Stimulated activated naive B cell treated with anti-CD40 and anti-IgM and Interleukin-4, amounts not matched to agents 10 μg/mL and 1 μg/mL and 100 μg/mL, for 72 hours (primary cell): ENCODE measurements at regions not wholly inside any gene's neighbourhood (a gene's known extent, or its start where the extent isn't known, plus 50 kb on each side); places are given as distances from the start of the nearest gene placed in this dataset.

ENCODE experiments used
- ATAC-seq, 2 donors: fragments of 150-1000 bp; cut with Tn5 transposase; replicated peaks; 2 replicates each; pipeline ENCODE4 v1.10.0; 2021; ENCODE audit warnings: moderate library complexity in 1 of 2
- DNase-seq: peaks from one replicate; pipeline ENCODE4 v3.0.0; 2021
- H3K27ac Mint-ChIP-seq: one replicate; pipeline ENCODE4 v1.8.0; 2022; ENCODE audit warnings: mild to moderate bottlenecking, mixed read lengths
- H3K27me3 Mint-ChIP-seq, 2 donors: one replicate each; pipeline ENCODE4 v1.8.0; 2022; ENCODE audit warnings: mixed read lengths in 2 of 2
- H3K36me3 Mint-ChIP-seq, 2 donors: one replicate each; pipeline ENCODE4 v1.8.0; 2022; ENCODE audit warnings: mixed read lengths in 2 of 2, mild to moderate bottlenecking in 1 of 2
- H3K4me1 Mint-ChIP-seq, 2 donors: one replicate each; pipeline ENCODE4 v1.8.0; 2022; ENCODE audit warnings: mixed read lengths in 2 of 2, mild to moderate bottlenecking in 1 of 2
- H3K4me3 Mint-ChIP-seq, 2 donors: one replicate each; pipeline ENCODE4 v1.8.0; 2022; ENCODE audit warnings: mild to moderate bottlenecking in 2 of 2, mixed read lengths in 2 of 2, moderate library complexity in 1 of 2
- H3K9me3 Mint-ChIP-seq, 2 donors: one replicate each; pipeline ENCODE4 v1.8.0; 2022; ENCODE audit warnings: mixed read lengths in 2 of 2, mild to moderate bottlenecking in 1 of 2

GRCh38 chr3:178078953-178079352, 457.3 kb upstream of the KCNMB2 start:
- H3K4me3 Mint-ChIP-seq: no peak overlapping the region
- no peak overlapping the region for H3K27ac Mint-ChIP-seq
- DNase-seq: no peak
- no peak for ATAC-seq
- H3K36me3 Mint-ChIP-seq: no peaks in the 10 kb centered on the region
- H3K27me3 Mint-ChIP-seq: no peaks in the 10 kb centered on the region
- H3K4me1 Mint-ChIP-seq: peaks cover 4 to 6% of the 10 kb centered on the region in 2 donors
- no peaks in the 10 kb centered on the region for H3K9me3 Mint-ChIP-seq

DNA sequence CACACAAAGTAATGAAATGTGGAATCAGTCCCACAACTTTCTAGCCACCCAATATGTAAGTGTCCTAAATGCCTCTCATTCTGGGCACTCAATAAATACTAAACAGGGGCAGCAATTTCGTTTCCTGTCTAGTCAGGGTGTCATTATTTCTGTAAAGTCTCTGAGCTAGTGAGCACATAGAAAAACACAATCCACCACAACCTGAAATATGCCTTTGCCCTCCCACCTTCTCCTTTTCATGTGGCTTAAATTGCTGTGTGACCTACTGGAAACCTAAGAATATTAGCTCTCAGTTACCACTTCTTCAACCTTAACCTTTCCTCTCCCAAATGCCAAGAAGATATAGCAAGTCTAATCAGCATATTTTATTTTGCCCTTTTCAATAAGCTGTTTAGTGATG, 456.3 kb upstream of the KCNMB2 start:
- Mint-ChIP-seq H3K4me3 (no peak overlapping the region), H3K36me3 (no peaks in the 10 kb centered on the region), H3K27ac (no peak overlapping the region), H3K4me1 (peaks cover 9 to 11% of the 10 kb centered on the region in 2 donors), H3K9me3 (no peaks in the 10 kb centered on the region), H3K27me3 (peaks cover 0 to 3% of the 10 kb centered on the region in 2 donors)
- peak; percentile 34 to 65 for ATAC-seq
- DNase-seq: no peak

DNA sequence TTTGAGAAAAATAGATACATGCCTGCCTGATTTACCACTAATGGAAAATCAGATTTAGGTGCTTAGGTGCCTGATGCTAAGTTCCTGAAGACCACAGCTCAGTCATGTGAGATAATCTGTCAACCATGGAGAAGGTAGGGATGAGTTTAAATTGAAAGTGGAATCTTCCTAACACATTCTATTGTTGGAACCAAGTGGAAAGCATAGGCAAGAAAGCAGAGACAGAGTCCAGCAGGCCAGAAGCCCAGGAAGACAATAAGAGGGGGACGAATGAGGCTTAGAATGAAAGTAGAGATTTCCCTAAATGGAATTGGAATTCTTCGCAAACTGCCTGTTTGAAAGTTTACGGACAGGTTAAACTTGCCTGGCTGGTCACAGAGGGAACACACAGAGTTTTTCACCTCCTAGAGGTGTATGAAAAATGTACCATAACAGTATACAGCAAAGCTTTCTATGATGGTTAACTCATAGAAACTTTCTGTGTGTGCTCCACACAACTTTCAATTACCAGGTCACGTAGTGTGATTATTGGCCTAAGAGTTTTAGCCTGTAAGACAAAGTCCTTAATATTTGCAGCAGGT, 453.8 kb upstream of the KCNMB2 start:
- Mint-ChIP-seq H3K4me1 (peaks cover 5 to 8% of the 10 kb centered on the region in 2 donors), H3K27ac (no peak overlapping the region), H3K27me3 (peaks cover 11 to 18% of the 10 kb centered on the region in 2 donors), H3K36me3 (no peaks in the 10 kb centered on the region), H3K9me3 (no peaks in the 10 kb centered on the region), H3K4me3 (no peak overlapping the region)
- ATAC-seq (no peak), DNase-seq (no peak)

DNA sequence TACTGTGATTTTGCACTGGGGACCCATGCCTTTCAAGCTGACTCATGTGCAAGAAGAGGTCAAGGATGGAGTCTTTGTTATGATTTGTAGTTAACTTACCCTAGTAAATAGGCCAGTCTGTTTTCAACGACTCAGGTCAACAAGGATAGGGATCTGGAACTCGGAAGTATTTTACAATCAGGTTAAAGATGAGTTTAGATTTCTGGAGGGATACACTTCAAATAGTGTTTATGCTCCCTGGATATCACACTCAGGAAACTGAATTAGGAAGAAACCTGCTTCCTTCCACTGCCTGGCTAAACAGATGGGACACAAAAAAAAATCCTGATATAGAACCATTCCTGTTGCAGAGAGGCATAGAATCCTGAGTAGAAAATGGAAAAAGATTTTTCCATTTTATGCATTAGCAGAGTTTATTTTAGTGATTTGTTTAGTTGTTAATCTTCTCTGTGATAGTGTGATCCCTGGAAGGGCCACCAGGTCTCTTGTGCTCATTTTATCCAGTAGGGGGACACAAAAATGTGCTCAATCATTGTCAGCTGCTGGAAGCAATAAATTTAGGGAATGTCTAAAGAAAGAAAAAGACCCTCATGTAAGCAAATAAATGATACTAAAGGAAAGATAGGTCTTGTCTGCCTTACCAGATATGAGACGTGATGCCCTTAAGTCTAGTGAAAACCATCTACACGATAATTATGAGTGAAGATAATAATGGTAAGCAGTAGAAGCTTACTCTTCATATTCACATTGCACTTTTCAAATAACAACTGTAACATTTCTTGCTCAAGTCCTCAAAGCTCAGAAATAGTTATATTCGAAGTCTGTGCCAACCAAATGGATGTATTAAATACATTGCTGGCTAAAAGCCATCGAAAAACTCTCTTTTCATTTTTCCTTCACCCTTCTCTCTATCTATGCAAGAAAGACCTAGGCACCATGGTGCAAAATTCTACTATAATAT, 452.1 kb upstream of the KCNMB2 start:
- peaks cover 11 to 21% of the 10 kb centered on the region in 2 donors for H3K27me3 Mint-ChIP-seq
- DNase-seq (no peak), ATAC-seq (no peak)
- H3K4me1 Mint-ChIP-seq: peaks cover 5 to 8% of the 10 kb centered on the region in 2 donors
- no peak overlapping the region for H3K27ac Mint-ChIP-seq
- no peak overlapping the region for H3K4me3 Mint-ChIP-seq
- no peaks in the 10 kb centered on the region for H3K36me3 Mint-ChIP-seq
- no peaks in the 10 kb centered on the region for H3K9me3 Mint-ChIP-seq

DNA sequence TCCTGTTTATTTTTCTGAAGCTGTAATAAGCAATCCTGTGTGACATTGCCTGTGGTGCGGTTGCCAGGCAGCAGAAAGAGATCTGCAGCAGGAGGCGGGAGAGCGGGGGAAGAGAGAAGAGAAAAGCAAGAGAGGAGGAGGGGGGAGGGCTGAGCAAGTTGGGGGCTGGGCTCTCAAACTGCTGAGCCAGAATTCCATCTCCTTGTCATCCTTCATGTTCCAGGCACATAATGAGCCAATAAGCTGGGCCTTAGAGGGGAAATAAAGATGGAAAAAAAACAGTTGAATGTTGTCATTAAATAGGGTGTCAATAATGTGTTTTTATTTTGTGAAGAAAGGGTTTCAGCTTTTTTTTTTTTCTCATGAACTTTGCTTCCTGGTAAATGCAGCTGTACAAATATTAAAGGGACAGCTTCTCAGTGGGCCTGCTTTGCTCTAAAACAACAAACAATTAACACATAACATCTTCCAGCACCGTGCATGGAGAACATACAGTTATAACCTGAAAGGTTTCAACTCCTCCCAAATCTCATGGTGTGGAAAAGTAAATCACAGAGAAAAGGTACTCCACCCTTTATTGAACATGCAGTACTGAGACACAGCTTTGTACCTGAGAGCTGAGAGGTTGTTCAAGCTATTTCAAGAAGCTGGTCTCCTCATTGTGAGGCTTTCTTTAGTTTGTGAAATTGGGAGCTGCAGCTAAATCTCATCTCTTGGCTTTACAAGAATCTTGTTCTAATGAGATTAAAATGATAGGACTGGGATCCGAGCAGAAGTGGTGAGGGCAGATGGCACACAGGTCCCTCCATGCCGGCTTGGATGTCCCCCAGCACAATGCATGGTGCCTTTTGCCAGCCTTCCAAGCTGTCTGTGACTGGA, 451.1 kb upstream of the KCNMB2 start:
- peaks cover 11 to 25% of the 10 kb centered on the region in 2 donors for H3K27me3 Mint-ChIP-seq
- DNase-seq (no peak), ATAC-seq (no peak)
- H3K9me3 Mint-ChIP-seq: no peaks in the 10 kb centered on the region
- peaks cover 5 to 8% of the 10 kb centered on the region in 2 donors for H3K4me1 Mint-ChIP-seq
- no peak overlapping the region for H3K27ac Mint-ChIP-seq
- no peak overlapping the region for H3K4me3 Mint-ChIP-seq
- no peaks in the 10 kb centered on the region for H3K36me3 Mint-ChIP-seq

GRCh38 chr3:178085817-178086123, 450.5 kb upstream of the KCNMB2 start:
- Mint-ChIP-seq H3K36me3 (no peaks in the 10 kb centered on the region), H3K9me3 (no peaks in the 10 kb centered on the region), H3K4me1 (peaks cover 5 to 8% of the 10 kb centered on the region in 2 donors), H3K4me3 (no peak overlapping the region), H3K27me3 (peaks cover 11 to 25% of the 10 kb centered on the region in 2 donors), H3K27ac (no peak overlapping the region)
- no peak for DNase-seq
- no peak for ATAC-seq

GRCh38 chr3:178086144-178086825, 450.0 kb upstream of the KCNMB2 start:
- peaks cover 0 to 2% of the 10 kb centered on the region in 2 donors for H3K9me3 Mint-ChIP-seq
- ATAC-seq (no peak), DNase-seq (no peak)
- no peak overlapping the region for H3K4me3 Mint-ChIP-seq
- H3K4me1 Mint-ChIP-seq: peaks cover 5 to 8% of the 10 kb centered on the region in 2 donors
- H3K36me3 Mint-ChIP-seq: no peaks in the 10 kb centered on the region
- peaks cover 11 to 30% of the 10 kb centered on the region in 2 donors for H3K27me3 Mint-ChIP-seq
- H3K27ac Mint-ChIP-seq: no peak overlapping the region

GRCh38 chr3:178087376-178087775, 448.9 kb upstream of the KCNMB2 start:
- H3K4me3 Mint-ChIP-seq: no peak overlapping the region
- H3K27ac Mint-ChIP-seq: no peak overlapping the region
- peaks cover 5 to 8% of the 10 kb centered on the region in 2 donors for H3K4me1 Mint-ChIP-seq
- peaks cover 2 to 4% of the 10 kb centered on the region in 2 donors for H3K9me3 Mint-ChIP-seq
- H3K36me3 Mint-ChIP-seq: no peaks in the 10 kb centered on the region
- DNase-seq (no peak), ATAC-seq (no peak)
- H3K27me3 Mint-ChIP-seq: peaks cover 11 to 31% of the 10 kb centered on the region in 2 donors

DNA sequence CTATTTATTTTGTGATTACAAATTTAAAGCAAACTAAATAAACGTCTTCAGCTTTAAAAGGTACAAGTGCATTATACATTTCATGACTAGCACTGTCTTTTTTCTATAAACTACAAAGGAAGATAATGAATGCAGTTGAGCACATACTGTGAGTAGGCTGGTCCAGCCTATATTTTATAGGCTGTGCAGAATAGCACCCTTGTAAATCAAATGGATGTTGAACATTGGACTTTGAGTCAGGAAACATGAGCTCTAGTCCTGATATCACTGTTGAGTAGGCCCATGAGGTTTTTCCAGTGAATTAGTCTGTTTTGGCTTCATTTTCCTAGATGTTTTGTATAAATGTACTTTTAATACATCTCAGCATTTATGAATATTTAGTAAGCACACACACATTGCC, 447.3 kb upstream of the KCNMB2 start:
- ATAC-seq: no peak
- Mint-ChIP-seq H3K4me1 (peaks cover 5 to 8% of the 10 kb centered on the region in 2 donors), H3K27ac (no peak overlapping the region), H3K36me3 (no peaks in the 10 kb centered on the region), H3K4me3 (no peak overlapping the region), H3K27me3 (peaks cover 11 to 31% of the 10 kb centered on the region in 2 donors), H3K9me3 (peaks cover 8 to 9% of the 10 kb centered on the region in 2 donors)
- no peak for DNase-seq

GRCh38 chr3:178090899-178091298, 445.3 kb upstream of the KCNMB2 start:
- Mint-ChIP-seq H3K4me3 (no peak overlapping the region), H3K27me3 (peaks cover 8 to 26% of the 10 kb centered on the region in 2 donors), H3K4me1 (no peaks in the 10 kb centered on the region), H3K36me3 (no peaks in the 10 kb centered on the region), H3K27ac (no peak overlapping the region), H3K9me3 (peaks cover 14 to 17% of the 10 kb centered on the region in 2 donors)
- no peak for ATAC-seq
- no peak for DNase-seq

- peaks cover 14 to 17% of the 10 kb centered on the region in 2 donors for H3K9me3 Mint-ChIP-seq
- DNase-seq (no peak), ATAC-seq (no peak)
- H3K4me3 Mint-ChIP-seq: no peak overlapping the region
- no peaks in the 10 kb centered on the region for H3K4me1 Mint-ChIP-seq
- H3K27ac Mint-ChIP-seq: no peak overlapping the region
- H3K27me3 Mint-ChIP-seq: peaks cover 0 to 6% of the 10 kb centered on the region in 2 donors
- H3K36me3 Mint-ChIP-seq: no peaks in the 10 kb centered on the region
Observed at GRCh38 chr3:178095522-178095921, 440.7 kb upstream of the KCNMB2 start.

GRCh38 chr3:178096955-178097354, 439.3 kb upstream of the KCNMB2 start:
- H3K9me3 Mint-ChIP-seq: peaks cover 13 to 14% of the 10 kb centered on the region in 2 donors
- no peaks in the 10 kb centered on the region for H3K36me3 Mint-ChIP-seq
- no peak overlapping the region for H3K27ac Mint-ChIP-seq
- ATAC-seq: no peak
- no peak overlapping the region for H3K4me3 Mint-ChIP-seq
- H3K27me3 Mint-ChIP-seq: no peaks in the 10 kb centered on the region
- DNase-seq: no peak
- H3K4me1 Mint-ChIP-seq: no peaks in the 10 kb centered on the region

DNA sequence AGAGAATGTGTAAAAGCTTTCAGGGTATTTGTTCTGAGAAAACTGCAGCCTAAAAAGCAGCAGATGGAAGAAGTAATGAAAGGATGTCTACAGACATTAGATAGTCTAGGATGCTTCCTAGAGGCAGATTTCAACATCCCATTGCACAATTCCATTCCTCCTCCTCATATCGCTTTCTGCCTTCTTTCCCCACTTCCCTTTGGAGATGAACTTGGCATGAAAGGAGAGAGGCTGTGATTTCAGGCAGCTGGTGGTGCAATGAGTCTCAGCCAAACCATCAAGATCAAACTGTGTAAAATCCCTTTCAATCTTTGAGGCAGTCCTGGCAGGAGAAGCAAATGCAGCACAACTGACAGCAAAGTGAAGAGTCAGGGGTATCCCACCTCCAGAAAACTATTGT, 438.7 kb upstream of the KCNMB2 start:
- H3K4me1 Mint-ChIP-seq: no peaks in the 10 kb centered on the region
- H3K4me3 Mint-ChIP-seq: no peak overlapping the region
- ATAC-seq (no peak), DNase-seq (no peak)
- H3K27me3 Mint-ChIP-seq: no peaks in the 10 kb centered on the region
- H3K27ac Mint-ChIP-seq: no peak overlapping the region
- no peaks in the 10 kb centered on the region for H3K36me3 Mint-ChIP-seq
- H3K9me3 Mint-ChIP-seq: peaks cover 10 to 13% of the 10 kb centered on the region in 2 donors

GRCh38 chr3:178099274-178099673, 437.0 kb upstream of the KCNMB2 start:
- H3K27me3 Mint-ChIP-seq: no peaks in the 10 kb centered on the region
- DNase-seq: no peak
- no peaks in the 10 kb centered on the region for H3K4me1 Mint-ChIP-seq
- no peaks in the 10 kb centered on the region for H3K36me3 Mint-ChIP-seq
- H3K4me3 Mint-ChIP-seq: no peak overlapping the region
- ATAC-seq: no peak
- H3K9me3 Mint-ChIP-seq: peaks cover 5 to 6% of the 10 kb centered on the region in 2 donors
- H3K27ac Mint-ChIP-seq: no peak overlapping the region
